Stimulated activated CD4-positive, alpha-beta T cell treated with anti-CD3 and anti-CD28 coated beads, Interleukin-1b, Interleukin-23, amount 100 ng/mL, for 4 hours (primary cell): ENCODE measurements at regions not wholly inside any gene's neighbourhood (a gene's known extent, or its start where the extent isn't known, plus 50 kb on each side); places are given as distances from the start of the nearest gene placed in this dataset.
"Not testable (repeated sequence)": the region's sequence is repeated elsewhere in the genome, so short reads cannot be mapped to it uniquely, and the experiment has no call there.

Experiments
- DNase-seq, 2 donors: peaks; one replicate each; pipeline ENCODE4 v3.0.0-alpha.2; 2020; ENCODE audit warnings: low read depth in 2 of 2

- no peak for DNase-seq
Measured at GRCh38 chr3:159654183-159655134, 334.2 kb upstream of the IL12A start.

GRCh38 chr3:159655202-159655601 is 333.4 kb upstream of the IL12A start:
- DNase-seq: no peak

- no peak for DNase-seq
Measured at GRCh38 chr3:159657176-159657575, 331.5 kb upstream of the IL12A start.

- DNase-seq: no peak
Measured at GRCh38 chr3:159657629-159658028, 331.0 kb upstream of the IL12A start.

GRCh38 chr3:159660326-159660725 is 328.3 kb upstream of the IL12A start:
- no peak for DNase-seq

- no peak for DNase-seq
Measured at GRCh38 chr3:159660901-159661300, 327.7 kb upstream of the IL12A start.

- no peak for DNase-seq
Measured at GRCh38 chr3:159662549-159662948, 326.1 kb upstream of the IL12A start.

- DNase-seq: no peak
Measured at GRCh38 chr3:159664006-159664405, 324.6 kb upstream of the IL12A start.

- no peak for DNase-seq
Measured at GRCh38 chr3:159664653-159665052, 324.0 kb upstream of the IL12A start.

GRCh38 chr3:159667261-159667660 is 321.4 kb upstream of the IL12A start:
- DNase-seq: no peak

- no peak for DNase-seq
Measured at GRCh38 chr3:159668461-159668860, 320.2 kb upstream of the IL12A start.

GRCh38 chr3:159668990-159669476 is 319.6 kb upstream of the IL12A start:
- no peak for DNase-seq

GRCh38 chr3:159669766-159670165 is 318.9 kb upstream of the IL12A start:
- no peak for DNase-seq

- no peak for DNase-seq
Measured at GRCh38 chr3:159672728-159673688, 315.6 kb upstream of the IL12A start.

- DNase-seq: no peak
Measured at GRCh38 chr3:159674583-159674982, 314.1 kb upstream of the IL12A start.

- no peak for DNase-seq
Measured at GRCh38 chr3:159675285-159675684, 313.4 kb upstream of the IL12A start.

GRCh38 chr3:159679900-159680299 is 308.7 kb upstream of the IL12A start:
- no peak for DNase-seq

GRCh38 chr3:159681717-159682116 is 306.9 kb upstream of the IL12A start:
- not testable (repeated sequence) for DNase-seq

- no peak for DNase-seq
Measured at GRCh38 chr3:159685801-159686200, 302.8 kb upstream of the IL12A start.

GRCh38 chr3:159693226-159693625 is 295.4 kb upstream of the IL12A start:
- no peak for DNase-seq

GRCh38 chr3:159711560-159712333 is 276.9 kb upstream of the IL12A start:
- DNase-seq: no peak
